Loucy (cell line): ENCODE measurements at regions not wholly inside any gene's neighbourhood (a gene's known extent, or its start where the extent isn't known, plus 50 kb on each side); places are given as distances from the start of the nearest gene placed in this dataset.

Source experiments
- H2AFZ ChIP-seq: fragments of 200-600 bp; sonication (generic); 2 replicates; pipeline ENCODE4 v1.6.0; 2016; ENCODE audit warnings: antibody characterized with exemption, mild to moderate bottlenecking, low read length, moderate library complexity
- H3F3A ChIP-seq: fragments of 200-600 bp; 2 replicates; pipeline ENCODE4 v1.6.0; 2016; ENCODE audit warnings: antibody characterized with exemption, low read depth, mild to moderate bottlenecking
- H3K27me3 ChIP-seq: fragments of 200-600 bp; sonication (generic); 2 replicates; pipeline ENCODE4 v1.6.1; 2014; ENCODE audit warnings: low read length, mild to moderate bottlenecking; ENCODE audit not compliant: insufficient read depth, poor library complexity, severe bottlenecking
- H3K36me3 ChIP-seq: fragments of 200-600 bp; sonication (generic); 2 replicates; pipeline ENCODE4 v1.6.1; 2016; ENCODE audit warnings: low read length; ENCODE audit not compliant: insufficient read depth
- H3K4me1 ChIP-seq: fragments of 200-600 bp; sonication (generic); 2 replicates; pipeline ENCODE4 v1.5.1; 2014; ENCODE audit warnings: low read length, mild to moderate bottlenecking; ENCODE audit not compliant: insufficient read depth, poor library complexity, severe bottlenecking
- H3K4me2 ChIP-seq: fragments of 200-600 bp; sonication (generic); 2 replicates; pipeline ENCODE4 v1.6.0; 2014; ENCODE audit warnings: antibody characterized with exemption, low read length, low read depth, mild to moderate bottlenecking; ENCODE audit not compliant: poor library complexity, severe bottlenecking
- H3K4me3 ChIP-seq: fragments of 200-600 bp; sonication (generic); 2 replicates; pipeline ENCODE4 v1.5.1; 2014; ENCODE audit warnings: low read length, mild to moderate bottlenecking, mixed read lengths; ENCODE audit not compliant: poor library complexity, severe bottlenecking
- H3K79me2 ChIP-seq: fragments of 200-600 bp; sonication (generic); 2 replicates; pipeline ENCODE4 v1.6.1; 2014; ENCODE audit warnings: low read length; ENCODE audit not compliant: insufficient read depth
- H3K9ac ChIP-seq: fragments of 200-600 bp; sonication (generic); 2 replicates; pipeline ENCODE4 v1.6.0; 2014; ENCODE audit warnings: mild to moderate bottlenecking, low read depth, low read length, moderate library complexity; ENCODE audit not compliant: poor library complexity, severe bottlenecking
- H3K9me2 ChIP-seq: fragments of 200-600 bp; sonication (generic); replicated peaks from 2 replicates; pipeline ENCODE4 v1.6.1; 2016; ENCODE audit warnings: low read depth, low read length, mixed read lengths
- H3K9me3 ChIP-seq: fragments of 200-600 bp; sonication (generic); 2 replicates; pipeline ENCODE4 v1.6.1; 2014; ENCODE audit warnings: mild to moderate bottlenecking, antibody characterized with exemption, low read length, low read depth; ENCODE audit not compliant: insufficient read depth
- H4K20me1 ChIP-seq: fragments of 200-600 bp; sonication (generic); 2 replicates; pipeline ENCODE4 v1.6.0; 2014; ENCODE audit warnings: antibody characterized with exemption, low read length, mild to moderate bottlenecking; ENCODE audit not compliant: insufficient read depth, poor library complexity, severe bottlenecking
- EZH2phosphoT487 ChIP-seq: fragments of 200-600 bp; IDR thresholded peaks from 2 replicates; pipeline ENCODE4 v1.6.1; 2018; ENCODE audit warnings: antibody characterized with exemption, mild to moderate bottlenecking, moderate library complexity, borderline replicate concordance
- TF ChIP-seq, protein P1 (sequence below): fragments of 200-600 bp; sonication (generic); conservative IDR thresholded peaks from 2 replicates; pipeline ENCODE4 v1.5.1; 2014; ENCODE audit warnings: mild to moderate bottlenecking, antibody characterized with exemption, low read length

- H3K9ac ChIP-seq: no peak overlapping the region
- H3K4me1 ChIP-seq: peaks cover 12% of the 10 kb centered on the region
- H3K9me3 ChIP-seq: no peaks in the 10 kb centered on the region
- no peak overlapping the region for H3K4me2 ChIP-seq
- no peaks in the 10 kb centered on the region for H3K36me3 ChIP-seq
- H4K20me1 ChIP-seq: no peaks in the 10 kb centered on the region
- no peaks in the 10 kb centered on the region for H3K27me3 ChIP-seq
- TF ChIP-seq, protein P1, sequence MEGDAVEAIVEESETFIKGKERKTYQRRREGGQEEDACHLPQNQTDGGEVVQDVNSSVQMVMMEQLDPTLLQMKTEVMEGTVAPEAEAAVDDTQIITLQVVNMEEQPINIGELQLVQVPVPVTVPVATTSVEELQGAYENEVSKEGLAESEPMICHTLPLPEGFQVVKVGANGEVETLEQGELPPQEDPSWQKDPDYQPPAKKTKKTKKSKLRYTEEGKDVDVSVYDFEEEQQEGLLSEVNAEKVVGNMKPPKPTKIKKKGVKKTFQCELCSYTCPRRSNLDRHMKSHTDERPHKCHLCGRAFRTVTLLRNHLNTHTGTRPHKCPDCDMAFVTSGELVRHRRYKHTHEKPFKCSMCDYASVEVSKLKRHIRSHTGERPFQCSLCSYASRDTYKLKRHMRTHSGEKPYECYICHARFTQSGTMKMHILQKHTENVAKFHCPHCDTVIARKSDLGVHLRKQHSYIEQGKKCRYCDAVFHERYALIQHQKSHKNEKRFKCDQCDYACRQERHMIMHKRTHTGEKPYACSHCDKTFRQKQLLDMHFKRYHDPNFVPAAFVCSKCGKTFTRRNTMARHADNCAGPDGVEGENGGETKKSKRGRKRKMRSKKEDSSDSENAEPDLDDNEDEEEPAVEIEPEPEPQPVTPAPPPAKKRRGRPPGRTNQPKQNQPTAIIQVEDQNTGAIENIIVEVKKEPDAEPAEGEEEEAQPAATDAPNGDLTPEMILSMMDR: no peak
- no peak for TF ChIP-seq EZH2phosphoT487
- no peaks in the 10 kb centered on the region for H3F3A ChIP-seq
- H3K9me2 ChIP-seq: no peaks in the 10 kb centered on the region
- H2AFZ ChIP-seq: no peak overlapping the region
- no peaks in the 10 kb centered on the region for H3K79me2 ChIP-seq
- H3K4me3 ChIP-seq: no peak overlapping the region
Measured at GRCh38 chr18:44125446-44125845, 555.2 kb upstream of the SETBP1 start.

DNA sequence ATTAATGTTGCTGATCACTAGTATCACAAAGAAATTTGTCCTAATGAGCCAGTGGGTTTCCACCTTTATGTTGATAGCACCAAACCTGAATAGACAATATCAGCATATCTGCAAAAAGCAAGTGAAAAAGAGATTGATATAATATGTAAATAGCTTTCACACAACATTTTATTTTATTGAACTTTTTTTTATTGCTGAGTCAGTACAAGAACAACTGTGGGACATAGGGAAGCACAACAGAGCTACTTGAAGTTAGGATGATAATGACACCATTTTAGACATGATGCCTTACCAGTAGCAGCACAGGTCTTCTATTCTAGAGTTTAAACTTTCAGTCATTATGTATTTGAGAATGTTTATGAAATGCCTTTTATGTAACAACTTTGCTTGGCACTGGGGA, 554.1 kb upstream of the SETBP1 start:
- no peaks in the 10 kb centered on the region for H3K36me3 ChIP-seq
- H3K27me3 ChIP-seq: no peaks in the 10 kb centered on the region

DNA sequence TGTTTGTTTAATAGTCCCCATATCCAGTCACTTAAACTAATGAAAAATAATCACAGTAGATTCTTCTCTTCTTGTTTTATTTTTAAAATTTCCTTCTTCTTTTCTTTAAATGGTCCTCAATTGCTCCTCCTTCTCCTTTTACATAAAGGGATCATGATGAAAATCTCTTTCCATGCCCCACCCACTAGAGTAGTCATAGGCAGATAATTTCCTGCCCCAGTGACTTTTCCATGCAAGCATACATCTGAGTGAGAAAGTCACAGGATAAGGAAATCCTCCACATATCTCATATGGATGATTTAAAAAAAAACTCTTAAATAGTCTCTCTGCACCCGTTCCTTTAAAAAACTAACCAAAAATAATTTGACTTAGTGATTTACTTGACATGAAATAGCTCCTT, 552.3 kb upstream of the SETBP1 start:
- Histone ChIP-seq H3K9me2 (no peaks in the 10 kb centered on the region), H3K36me3 (no peaks in the 10 kb centered on the region), H3K4me2 (no peak overlapping the region), H3K9me3 (no peaks in the 10 kb centered on the region), H4K20me1 (no peaks in the 10 kb centered on the region), H3K27me3 (no peaks in the 10 kb centered on the region), H3K9ac (no peak overlapping the region), H3F3A (no peaks in the 10 kb centered on the region), H3K4me1 (peaks cover 12% of the 10 kb centered on the region), H2AFZ (no peak overlapping the region), H3K79me2 (no peaks in the 10 kb centered on the region), H3K4me3 (no peak overlapping the region)
- no peak for TF ChIP-seq EZH2phosphoT487
- TF ChIP-seq, protein P1: no peak

More for the DNA sequence above, 554.1 kb upstream of the SETBP1 start:
- no peak overlapping the region for H2AFZ ChIP-seq
- no peak overlapping the region for H3K9ac ChIP-seq
- H3F3A ChIP-seq: no peaks in the 10 kb centered on the region
- H3K4me1 ChIP-seq: peaks cover 12% of the 10 kb centered on the region
- H3K4me2 ChIP-seq: no peak overlapping the region
- H3K9me3 ChIP-seq: no peaks in the 10 kb centered on the region
- no peaks in the 10 kb centered on the region for H3K9me2 ChIP-seq
- H3K79me2 ChIP-seq: no peaks in the 10 kb centered on the region
- no peak for TF ChIP-seq EZH2phosphoT487
- TF ChIP-seq, protein P1: no peak
- H4K20me1 ChIP-seq: no peaks in the 10 kb centered on the region
- no peak overlapping the region for H3K4me3 ChIP-seq
